ENCODE measurements at regions not wholly inside any gene's neighbourhood (a gene's known extent, or its start where the extent isn't known, plus 50 kb on each side); places are given as distances from the start of the nearest gene placed in this dataset.

DNA sequence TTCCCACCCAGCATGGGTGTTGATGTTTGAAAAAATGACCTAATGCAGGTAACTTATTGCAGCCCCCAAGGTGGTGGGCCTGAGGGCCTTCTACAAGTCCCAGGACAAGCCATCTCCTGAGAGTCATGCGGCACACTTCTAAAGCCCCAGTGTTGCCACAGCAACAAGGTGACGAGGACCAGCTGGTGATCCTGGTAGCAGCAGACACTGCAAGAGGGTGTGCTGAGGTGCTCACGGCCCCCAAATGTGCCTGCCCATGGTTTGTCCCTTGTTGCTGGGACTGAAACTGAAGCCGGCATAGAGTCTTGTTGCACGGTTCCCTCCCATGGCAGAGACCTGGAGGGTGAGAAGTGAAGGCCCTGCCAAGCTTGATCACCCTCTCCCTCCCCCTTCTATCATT lies 333.2 kb upstream of the MGMT start:
- TF ChIP-seq, protein P1, sequence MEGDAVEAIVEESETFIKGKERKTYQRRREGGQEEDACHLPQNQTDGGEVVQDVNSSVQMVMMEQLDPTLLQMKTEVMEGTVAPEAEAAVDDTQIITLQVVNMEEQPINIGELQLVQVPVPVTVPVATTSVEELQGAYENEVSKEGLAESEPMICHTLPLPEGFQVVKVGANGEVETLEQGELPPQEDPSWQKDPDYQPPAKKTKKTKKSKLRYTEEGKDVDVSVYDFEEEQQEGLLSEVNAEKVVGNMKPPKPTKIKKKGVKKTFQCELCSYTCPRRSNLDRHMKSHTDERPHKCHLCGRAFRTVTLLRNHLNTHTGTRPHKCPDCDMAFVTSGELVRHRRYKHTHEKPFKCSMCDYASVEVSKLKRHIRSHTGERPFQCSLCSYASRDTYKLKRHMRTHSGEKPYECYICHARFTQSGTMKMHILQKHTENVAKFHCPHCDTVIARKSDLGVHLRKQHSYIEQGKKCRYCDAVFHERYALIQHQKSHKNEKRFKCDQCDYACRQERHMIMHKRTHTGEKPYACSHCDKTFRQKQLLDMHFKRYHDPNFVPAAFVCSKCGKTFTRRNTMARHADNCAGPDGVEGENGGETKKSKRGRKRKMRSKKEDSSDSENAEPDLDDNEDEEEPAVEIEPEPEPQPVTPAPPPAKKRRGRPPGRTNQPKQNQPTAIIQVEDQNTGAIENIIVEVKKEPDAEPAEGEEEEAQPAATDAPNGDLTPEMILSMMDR (IDR thresholded peaks at IDR 0.05; ENCODE audit: insufficient read depth, low read length, missing control alignments), result no peak
- ChIA-PET CTCF (no interaction called here), POLR2A (no interaction called here)
- no peak overlapping the region for H3K4me3 ChIP-seq (ENCODE audit: low read depth, low read length)
- no peak for DNase-seq (ENCODE audit: low read depth, low spot score)

DNA sequence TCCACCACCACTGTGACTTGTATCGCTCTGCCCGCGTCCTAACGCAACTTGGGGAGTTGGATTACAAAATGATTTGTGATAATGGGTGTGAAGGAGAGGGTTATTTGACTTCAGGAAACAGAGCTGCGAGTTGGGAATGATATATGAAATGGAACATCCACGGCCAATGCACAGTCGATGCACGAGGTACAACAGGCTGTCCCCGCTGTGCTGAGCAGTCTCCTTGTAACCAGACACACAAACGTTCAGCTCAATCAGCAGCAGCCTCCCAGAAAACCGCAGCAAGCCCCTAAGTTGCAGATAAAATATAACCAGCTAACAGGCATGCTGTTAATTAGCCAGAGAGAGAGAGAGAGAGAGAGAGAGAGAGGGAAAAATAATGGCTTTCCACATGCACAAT lies 332.7 kb upstream of the MGMT start:
- TF ChIP-seq, protein P1 (IDR thresholded peaks at IDR 0.05; ENCODE audit: insufficient read depth, low read length, missing control alignments), result no peak
- CTCF ChIA-PET, result no interaction called here
- POLR2A ChIA-PET, result no interaction called here
- no peak for DNase-seq (ENCODE audit: low read depth, low spot score)
- no peak overlapping the region for H3K4me3 ChIP-seq (ENCODE audit: low read depth, low read length)

DNA sequence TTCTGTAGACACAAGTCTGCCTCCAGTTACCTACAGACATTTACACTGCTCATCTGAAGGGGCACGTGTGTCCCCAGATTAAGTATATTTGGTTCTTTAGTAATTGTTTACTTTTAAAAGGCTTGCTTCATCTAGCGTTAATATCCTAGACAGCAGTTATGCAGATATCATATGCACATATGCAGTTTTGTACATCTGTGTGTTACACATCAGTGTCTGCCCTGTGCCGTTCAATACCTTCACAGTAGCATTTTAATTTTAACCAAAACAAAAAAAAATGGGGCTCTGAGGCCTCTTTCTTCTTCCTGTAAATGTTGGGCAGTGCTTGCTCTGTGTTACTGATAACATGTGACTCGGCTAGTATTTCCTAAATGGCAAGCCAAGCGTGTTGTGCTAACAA lies 331.4 kb upstream of the MGMT start:
- no peak overlapping the region for H3K4me3 ChIP-seq (ENCODE audit: low read depth, low read length)
- ChIA-PET CTCF (no interaction called here), POLR2A (no interaction called here)
- TF ChIP-seq, protein P1 (IDR thresholded peaks at IDR 0.05; ENCODE audit: insufficient read depth, low read length, missing control alignments), result no peak
- DNase-seq (ENCODE audit: low read depth, low spot score), result no peak

DNA sequence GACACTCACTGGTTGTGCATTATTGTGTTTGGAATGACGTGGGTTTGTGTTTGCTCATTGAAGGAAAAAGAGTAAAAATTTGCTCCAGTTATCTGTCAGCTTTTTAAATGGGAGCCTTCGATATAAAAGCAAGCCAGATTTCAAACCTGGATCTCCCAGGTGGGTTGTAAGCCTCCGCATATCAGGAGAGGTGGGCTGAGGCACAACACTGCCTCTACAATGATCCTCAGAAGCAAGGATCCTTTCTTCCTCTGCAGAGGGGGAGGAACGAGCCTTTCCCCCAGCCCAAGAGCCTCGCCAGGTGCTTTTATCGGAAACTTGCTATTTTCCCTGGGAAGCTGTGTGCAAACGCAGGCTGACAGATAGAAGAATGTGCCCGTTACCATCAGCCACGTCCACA lies 331.0 kb upstream of the MGMT start:
- TF ChIP-seq, protein P1 (IDR thresholded peaks at IDR 0.05; ENCODE audit: insufficient read depth, low read length, missing control alignments), result no peak
- ChIA-PET POLR2A (no interaction called here), CTCF (no interaction called here)
- no peak overlapping the region for H3K4me3 ChIP-seq (ENCODE audit: low read depth, low read length)
- DNase-seq (ENCODE audit: low read depth, low spot score), result no peak

DNA sequence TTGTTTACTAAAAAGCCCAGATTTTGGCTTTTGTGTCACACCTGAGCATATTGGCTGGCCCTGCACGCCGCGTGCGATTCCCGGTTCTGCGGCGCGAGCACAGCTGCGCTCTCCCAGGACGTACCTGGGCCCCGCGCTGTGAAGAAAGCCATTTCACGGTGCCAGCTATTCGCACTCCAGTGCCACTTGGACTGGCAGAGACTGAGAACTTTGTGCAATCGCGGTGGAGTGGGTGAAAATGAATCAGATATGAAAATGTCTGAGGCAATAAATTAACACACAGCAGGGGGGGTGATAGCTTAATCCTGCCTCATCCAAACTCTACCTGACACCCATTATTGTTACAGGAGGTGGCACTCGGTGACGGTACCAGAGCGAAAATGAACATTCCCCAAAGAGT lies 330.1 kb upstream of the MGMT start:
- TF ChIP-seq, protein P1 (IDR thresholded peaks at IDR 0.05; ENCODE audit: insufficient read depth, low read length, missing control alignments), result no peak
- H3K4me3 ChIP-seq (ENCODE audit: low read depth, low read length), result no peak overlapping the region
- DNase-seq (ENCODE audit: low read depth, low spot score), result no peak
- POLR2A ChIA-PET, result no interaction called here
- CTCF ChIA-PET, result no interaction called here

DNA sequence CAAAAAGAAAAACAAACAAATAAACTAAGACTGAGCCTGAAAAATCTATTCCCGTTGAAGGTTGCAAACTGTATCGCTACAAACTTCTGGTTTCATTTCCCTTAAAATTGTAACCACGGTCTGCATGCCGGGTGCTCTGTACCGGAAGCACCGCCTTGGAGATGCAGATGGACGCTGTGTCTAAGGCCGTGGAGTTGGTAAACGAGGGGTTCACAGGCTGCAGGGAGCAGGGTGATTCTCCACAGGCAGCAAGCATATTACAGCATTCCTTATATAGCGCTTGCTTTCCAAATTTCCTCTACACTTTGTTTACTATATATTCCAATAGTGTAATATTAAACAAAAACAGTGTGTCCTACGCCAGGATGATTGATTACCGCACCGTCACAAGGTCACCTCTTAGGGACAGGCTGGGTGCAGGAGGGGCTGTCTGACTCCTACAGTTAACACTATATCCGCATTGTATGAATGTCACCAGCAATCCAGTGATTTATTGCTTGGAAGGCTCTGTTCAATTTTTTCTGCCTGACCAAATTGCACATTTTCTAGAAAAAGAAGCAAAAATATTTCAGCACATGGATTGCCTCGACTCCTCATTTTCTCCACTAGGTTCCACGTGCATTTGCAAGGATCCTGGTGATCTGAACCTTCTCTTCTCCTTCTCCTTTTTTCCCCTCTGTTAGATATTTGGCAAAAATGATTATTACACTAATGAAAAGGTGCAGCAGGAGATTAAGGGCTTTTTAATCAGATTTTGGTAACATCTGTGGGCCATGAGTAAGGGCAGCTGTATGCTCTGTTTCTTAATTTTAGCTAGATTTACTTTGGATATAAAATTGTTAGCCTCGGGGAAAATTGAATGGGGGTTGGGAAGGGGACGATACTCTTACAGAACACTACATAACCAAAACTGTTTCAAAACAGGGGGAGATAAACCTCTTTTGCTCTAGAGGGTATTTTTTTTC lies 325.8 kb upstream of the MGMT start:
- ChIA-PET CTCF (no interaction called here), POLR2A (no interaction called here)
- DNase-seq (ENCODE audit: low read depth, low spot score), result no peak
- TF ChIP-seq, protein P1 (IDR thresholded peaks at IDR 0.05; ENCODE audit: insufficient read depth, low read length, missing control alignments), result no peak
- no peak overlapping the region for H3K4me3 ChIP-seq (ENCODE audit: low read depth, low read length)
